ENCODE measurements at regions not wholly inside any gene's neighbourhood (a gene's known extent, or its start where the extent isn't known, plus 50 kb on each side); places are given as distances from the start of the nearest gene placed in this dataset.

DNA sequence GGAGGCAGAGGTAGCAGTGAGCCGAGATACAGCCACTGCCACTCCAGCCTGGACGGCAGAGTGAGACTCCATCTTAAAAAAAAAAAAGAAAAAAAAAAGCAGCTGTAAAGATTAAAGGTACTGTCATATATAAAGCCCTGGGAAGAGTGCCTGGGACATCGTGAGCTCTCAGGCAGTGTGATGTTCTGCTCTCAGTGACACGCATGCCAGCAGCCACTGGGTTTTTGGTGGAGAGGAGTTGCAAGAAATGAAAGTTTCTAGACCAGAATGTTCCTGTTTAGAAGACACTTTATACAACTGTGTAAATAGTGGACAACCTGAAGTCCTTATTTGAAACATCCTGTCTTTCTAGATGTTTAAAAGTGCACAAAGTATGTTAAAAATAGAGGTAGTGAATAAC lies 213.2 kb downstream of the IRF8 start:
- no peak for DNase-seq

GRCh38 chr16:86117235-86117634 lies 218.3 kb downstream of the IRF8 start:
- no peak for DNase-seq

GRCh38 chr16:86117756-86118155 lies 218.8 kb downstream of the IRF8 start:
- DNase-seq, result peak; percentile 38

- DNase-seq, result no peak
Observed at GRCh38 chr16:86118467-86119307, 219.7 kb downstream of the IRF8 start.

DNA sequence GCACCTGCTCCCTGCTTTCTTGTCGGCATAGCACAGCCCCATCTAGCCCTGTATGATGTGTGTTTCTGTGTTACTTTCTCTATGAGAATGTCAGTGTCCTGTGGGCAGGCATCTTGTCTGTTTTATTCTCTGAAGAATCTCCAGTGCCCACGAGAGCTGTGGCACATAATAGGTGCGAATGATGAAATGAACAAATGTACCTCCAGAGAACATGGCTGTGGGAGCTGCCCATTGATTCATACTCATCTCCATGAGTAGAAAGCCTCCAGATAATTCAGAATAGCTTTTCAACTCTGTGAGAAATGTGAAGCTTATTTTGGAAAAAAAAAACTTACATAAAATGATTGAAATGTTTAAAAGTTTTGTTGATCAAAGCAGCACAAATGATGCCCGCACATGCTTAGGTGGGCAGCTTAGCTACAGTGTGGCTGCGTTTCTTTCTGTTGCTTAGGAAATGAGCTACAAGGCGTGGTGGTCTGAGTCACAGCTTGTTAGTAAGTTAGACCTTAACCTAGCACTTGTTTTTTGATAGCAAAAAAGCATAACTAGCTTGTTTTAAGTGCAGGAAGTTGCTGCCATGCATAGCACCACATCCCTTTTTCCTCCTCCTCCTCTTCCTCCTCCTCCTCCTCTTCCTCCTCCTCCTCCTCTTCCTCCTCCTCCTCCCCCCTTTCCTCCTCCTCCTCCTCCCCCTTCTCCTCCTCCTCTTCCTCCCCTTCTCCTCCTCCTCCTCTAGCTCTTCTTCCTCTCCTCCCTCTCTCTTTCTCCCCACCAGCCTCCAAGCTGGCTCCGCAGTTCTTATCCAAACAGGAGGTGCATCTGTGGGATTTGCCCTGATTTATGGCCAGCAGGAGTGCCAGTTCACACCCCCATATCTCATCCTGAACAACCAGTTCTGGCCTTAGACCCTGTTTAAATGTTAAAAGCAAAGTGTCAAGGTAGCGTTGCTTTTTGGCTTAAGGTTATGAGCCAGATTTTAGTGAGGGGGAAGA lies 221.5 kb downstream of the IRF8 start:
- peak; percentile 48 for DNase-seq

DNA sequence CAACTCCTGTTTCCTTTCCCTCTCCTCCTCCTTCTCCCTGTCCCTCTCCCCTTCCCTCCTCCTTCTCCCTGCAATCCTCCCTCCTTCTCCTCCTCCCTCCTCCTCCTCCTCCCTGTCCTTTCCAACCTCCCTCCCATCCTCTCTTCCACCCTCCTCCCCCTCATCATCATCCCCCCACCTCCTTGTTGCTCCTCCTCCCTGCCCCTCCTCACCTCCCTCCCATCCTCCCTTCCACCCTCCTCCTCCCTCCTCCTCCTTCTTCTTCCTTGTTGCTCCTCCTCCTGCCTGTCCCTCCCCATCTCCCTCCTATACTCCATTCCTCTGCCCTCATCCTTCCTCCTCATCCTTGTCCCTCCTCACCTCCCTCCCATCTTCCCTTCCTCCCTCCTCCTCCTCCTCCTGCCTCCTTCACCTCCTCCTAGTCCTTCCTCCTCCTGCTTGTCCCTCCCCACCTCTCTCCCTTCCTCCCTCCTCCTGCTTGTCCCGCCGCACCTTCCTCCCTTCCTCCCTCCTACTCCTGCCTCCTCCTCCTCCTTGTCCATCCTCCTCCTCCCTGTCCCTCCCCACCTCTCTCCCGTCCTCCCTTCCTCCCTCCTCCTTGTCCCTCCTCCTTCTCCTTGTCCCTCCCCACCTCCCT lies 222.5 kb downstream of the IRF8 start:
- no peak for DNase-seq

DNA sequence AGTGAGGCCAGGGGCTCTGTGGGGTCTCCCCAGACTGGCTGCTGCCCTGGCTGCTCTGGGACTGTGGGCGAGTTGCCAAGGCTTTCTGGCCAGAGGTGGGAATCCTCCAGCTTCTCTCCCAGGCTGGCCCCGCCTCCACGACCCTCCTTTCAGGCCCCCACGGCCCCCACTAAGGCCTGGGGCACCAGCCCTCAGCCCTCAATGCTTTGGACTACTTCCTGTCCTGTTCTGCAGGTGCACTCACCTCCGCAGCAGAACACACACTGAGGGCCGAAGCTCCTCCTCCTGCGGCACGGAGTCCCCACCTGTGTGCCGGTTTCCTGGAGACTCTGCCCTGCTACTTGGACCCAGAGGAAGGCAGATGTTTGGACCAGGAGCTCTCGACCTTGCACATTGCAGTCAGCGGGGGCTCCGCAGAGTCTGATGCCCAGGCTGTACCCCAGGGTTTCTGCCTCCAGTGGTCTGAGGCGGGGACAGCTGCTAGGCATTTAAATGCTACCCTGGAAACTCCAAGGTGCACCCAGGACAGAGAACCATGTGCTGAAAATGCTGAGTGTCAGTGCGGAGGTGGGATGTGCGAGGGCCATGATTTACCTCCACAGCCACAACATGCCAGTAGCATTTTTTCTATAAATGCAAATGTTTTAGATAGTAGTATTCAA lies 223.8 kb downstream of the IRF8 start:
- no peak for DNase-seq

DNA sequence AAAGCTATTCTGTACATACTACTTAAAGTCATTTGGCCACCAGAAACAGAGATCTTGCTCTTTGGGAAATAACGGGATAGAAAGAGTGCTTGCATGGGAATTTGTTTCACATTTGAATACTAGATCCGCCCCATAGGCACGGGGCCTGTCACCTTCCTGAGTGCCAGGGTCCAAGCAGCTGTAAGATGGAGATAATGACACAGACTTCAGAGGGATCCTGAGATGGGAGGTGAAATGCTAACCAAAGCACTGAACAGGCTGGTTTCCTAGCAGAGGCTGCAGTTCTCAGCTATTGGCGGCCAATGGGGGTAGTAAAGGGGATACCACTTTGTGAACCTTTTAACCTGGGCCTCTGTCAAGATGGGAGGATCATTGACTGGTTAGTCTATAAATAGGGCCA lies 225.4 kb downstream of the IRF8 start:
- DNase-seq, result no peak

DNA sequence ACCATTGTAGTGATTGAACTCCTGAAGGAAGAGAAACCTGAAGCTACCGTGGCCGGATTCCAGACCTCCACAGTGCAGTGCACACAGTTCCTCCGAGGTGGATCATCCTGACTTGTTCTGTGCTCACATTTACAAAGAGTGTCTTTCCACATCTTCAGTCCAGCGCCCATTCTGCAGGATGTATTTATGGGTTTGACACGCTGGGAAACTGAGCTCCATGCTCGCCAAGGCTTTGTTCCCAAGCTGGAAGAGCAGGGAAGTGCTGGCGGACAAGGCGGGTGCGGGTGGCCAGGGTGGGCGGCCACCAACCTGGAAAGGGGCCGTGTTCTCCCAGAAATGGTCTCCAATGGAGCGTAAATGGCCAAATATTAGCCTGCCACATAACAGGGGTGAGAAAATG lies 227.9 kb downstream of the IRF8 start:
- DNase-seq, result no peak

DNA sequence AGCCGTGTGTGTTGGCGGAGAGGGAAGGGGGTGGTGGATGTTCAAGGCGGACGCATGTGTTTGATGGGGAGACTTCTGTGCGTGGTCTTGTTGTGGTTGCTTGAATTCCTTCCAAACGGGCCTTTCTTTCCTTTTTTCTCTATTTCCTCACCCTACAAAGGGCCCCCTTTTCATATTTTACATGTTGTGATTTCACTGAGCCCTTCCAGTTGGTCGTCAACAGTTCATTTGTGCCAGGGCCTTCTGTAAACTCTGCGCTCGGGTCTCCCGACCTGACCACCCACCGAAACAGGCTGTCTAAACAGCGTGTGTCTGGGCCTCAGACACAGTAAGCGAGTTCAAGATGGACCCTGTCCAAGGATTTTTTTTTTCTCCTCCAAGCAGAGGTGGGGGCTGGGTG lies 228.4 kb downstream of the IRF8 start:
- no peak for DNase-seq

GRCh38 chr16:86128246-86128645 lies 229.3 kb downstream of the IRF8 start:
- no peak for DNase-seq

- DNase-seq, result no peak
Observed at GRCh38 chr16:86129541-86129940, 230.6 kb downstream of the IRF8 start.

- no peak for DNase-seq
Observed at GRCh38 chr16:86133377-86133776, 234.4 kb downstream of the IRF8 start.

DNA sequence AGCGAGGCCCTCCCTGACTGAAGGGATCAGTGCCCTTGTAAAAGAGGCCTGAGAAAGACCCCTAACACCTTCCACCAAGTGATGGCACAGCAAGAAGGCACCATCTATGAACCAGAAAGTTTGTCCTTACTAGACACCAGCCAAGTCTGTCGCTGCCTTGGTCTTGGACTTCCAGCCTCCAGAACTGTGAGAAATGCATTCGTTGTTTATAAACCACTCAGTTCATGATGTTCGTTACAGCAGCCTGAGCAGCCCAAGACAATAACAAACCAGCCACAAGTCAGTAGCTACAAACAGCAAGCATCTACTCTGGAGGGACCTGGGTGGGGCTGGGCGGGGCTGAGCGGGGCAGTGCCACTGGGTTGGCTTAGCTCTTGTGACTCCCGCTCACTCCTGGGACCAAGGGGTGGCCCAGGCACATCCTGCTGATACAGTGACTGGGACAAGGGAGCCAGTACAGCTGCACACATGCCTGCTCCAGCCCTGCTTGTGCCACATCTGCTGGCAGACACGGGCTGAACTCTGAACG lies 234.9 kb downstream of the IRF8 start:
- no peak for DNase-seq

DNA sequence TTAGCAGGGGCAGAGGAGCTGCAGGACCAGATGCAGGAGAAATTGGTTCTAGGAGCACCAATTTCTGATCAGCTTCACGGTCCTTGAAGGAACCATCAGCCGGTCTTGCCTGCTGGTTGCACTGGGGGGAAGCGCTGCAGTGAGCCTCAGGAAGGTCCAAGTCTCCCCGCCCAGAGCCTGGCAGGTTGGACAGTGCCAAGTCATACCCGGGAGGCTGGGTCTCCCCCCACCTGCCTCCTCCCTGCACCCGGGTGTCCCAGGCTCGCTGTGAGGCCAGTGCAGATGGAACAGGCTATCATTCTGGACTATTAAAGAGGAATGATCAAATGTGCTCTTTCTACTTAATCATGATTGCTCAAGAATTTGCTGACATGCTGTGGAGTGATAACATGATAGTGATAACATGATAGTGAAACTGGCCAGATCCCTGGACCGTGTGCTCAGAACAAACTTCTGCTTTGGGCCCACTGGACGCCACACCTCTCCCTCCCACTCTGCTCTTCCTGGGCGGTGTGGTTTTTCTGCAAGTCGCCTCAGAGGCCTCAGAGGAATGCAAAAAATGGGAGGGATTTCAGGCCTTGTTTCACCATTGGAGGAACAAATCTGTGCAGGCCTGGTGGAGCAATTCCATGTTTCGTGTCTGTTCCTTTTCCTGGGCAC lies 236.0 kb downstream of the IRF8 start:
- no peak for DNase-seq

GRCh38 chr16:86137359-86137758 lies 238.4 kb downstream of the IRF8 start:
- DNase-seq, result no peak

DNA sequence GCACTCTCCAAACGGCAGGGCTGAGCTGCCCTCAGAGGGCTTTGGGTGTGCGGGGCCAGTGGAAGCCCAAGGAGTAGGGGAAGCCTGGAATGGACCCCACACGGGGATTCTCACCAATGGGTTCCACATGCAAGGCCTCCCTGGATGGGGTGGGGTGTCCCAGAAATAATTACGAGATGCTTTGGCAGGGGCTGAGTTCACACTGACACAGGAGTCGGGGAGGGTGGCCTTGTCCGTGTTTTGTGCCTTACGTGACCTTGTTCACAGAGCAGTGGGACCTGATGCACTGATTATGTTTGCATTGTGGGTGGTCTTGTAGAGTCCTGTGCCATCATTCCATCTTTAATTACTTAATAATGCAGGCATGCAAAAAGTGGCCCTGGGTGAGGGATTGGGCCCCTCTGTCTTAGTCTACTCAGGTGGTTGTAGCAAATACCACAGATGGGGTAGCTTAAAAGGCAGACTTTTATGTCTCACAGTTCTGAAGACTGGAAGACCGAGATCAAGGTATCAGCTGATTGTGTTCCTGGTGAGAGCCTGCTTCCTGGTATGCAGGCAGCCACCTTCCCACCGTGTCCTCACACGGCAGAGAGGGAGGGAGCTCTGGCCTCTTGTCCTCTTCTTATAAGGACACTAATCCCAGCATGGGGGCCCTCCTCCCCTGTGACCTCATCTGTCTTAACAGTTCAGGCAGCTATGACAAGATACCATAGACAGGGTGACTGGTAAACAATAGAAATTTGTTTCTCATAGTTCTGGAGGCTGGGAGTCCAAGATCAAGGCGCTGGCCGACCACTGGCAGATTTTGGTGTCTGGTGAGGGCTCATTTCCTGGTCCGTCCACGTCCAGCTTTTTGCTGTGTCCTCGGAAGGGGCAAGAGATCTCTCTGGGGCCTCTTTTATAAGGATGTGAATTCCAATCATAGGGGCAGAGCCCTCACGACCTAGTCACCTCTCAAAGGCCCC lies 239.4 kb downstream of the IRF8 start:
- no peak for DNase-seq

DNA sequence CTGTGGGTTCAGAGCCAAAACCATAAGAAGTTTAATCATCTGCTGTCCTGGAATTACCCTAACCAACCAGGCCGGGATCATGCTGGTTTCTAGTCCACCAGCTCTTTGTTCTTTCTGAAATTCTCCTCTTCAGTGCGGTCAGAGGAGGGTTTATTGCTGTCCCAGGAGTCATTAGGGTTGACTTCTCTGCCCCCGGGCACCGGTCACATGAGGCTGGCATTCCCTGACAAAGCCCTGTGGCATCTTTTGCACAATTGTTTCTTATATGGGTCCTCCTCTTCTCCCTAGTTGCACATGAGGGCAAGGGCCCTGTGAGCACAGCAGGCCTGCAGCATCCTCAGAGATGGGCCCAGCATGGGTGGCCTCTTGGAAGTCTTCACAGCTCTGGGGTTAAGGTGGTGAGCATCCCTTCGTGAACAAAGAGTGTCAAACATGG lies 243.9 kb downstream of the IRF8 start:
- DNase-seq, result no peak

- DNase-seq, result no peak
Observed at GRCh38 chr16:86143666-86144065, 244.7 kb downstream of the IRF8 start.

GRCh38 chr16:86145669-86146068 lies 246.7 kb downstream of the IRF8 start:
- DNase-seq, result no peak
